A673 (cell line): ENCODE measurements at regions not wholly inside any gene's neighbourhood (a gene's known extent, or its start where the extent isn't known, plus 50 kb on each side); places are given as distances from the start of the nearest gene placed in this dataset.

Experiments used
- BruUV-seq: library from RNA; stranded (reverse); fragments of 400-500 nt; replicated peaks from 2 replicates; lab custom pipeline; 2021; lab: Mats Ljungman, UMichigan
- CTCF ChIA-PET: fragments of 300-600 bp; sonication (Branson Sonifier 250); formaldehyde crosslinking; loops from one replicate; lab custom pipeline; 2022; ENCODE audit warnings: antibody characterized with exemption; lab: Charles Lee
- POLR2A ChIA-PET: fragments of 300-600 bp; sonication (Branson Sonifier 250); formaldehyde crosslinking; loops from one replicate; lab custom pipeline; 2022; ENCODE audit warnings: antibody characterized with exemption; ENCODE audit not compliant: low non-redundant PET; lab: Charles Lee
- DNase-seq: peaks from one replicate; pipeline ENCODE4 v3.0.0-alpha.2; 2015; ENCODE audit warnings: low spot score
- H3K27ac ChIP-seq: fragments of 200-600 bp; sonication (generic); 2 replicates; pipeline ENCODE4 v1.5.1; 2016; ENCODE audit warnings: mixed run types, low read depth, mild to moderate bottlenecking, mixed read lengths, antibody characterized with exemption, low read length; ENCODE audit not compliant: poor library complexity, severe bottlenecking
- H3K27me3 ChIP-seq: fragments of 200-600 bp; sonication (generic); replicated peaks from 2 replicates; pipeline ENCODE4 v1.6.1; 2017; ENCODE audit warnings: mixed run types, low read depth, mild to moderate bottlenecking, mixed read lengths, antibody characterized with exemption, low read length; ENCODE audit not compliant: insufficient read depth, poor library complexity
- H3K36me3 ChIP-seq: fragments of 200-600 bp; sonication (generic); 2 replicates; pipeline ENCODE4 v1.6.1; 2016; ENCODE audit warnings: mixed run types, mild to moderate bottlenecking, mixed read lengths, antibody characterized with exemption, low read length; ENCODE audit not compliant: insufficient read depth, poor library complexity, severe bottlenecking
- H3K4me1 ChIP-seq: fragments of 200-600 bp; sonication (generic); 2 replicates; pipeline ENCODE4 v1.6.1; 2017; ENCODE audit warnings: mixed run types, mild to moderate bottlenecking, mixed read lengths, antibody characterized with exemption, low read length; ENCODE audit not compliant: insufficient read depth, poor library complexity, severe bottlenecking
- H3K4me3 ChIP-seq: fragments of 200-600 bp; sonication (generic); 2 replicates; pipeline ENCODE4 v1.5.1; 2016; ENCODE audit warnings: low read depth, mixed run types, mild to moderate bottlenecking, mixed read lengths, low read length; ENCODE audit not compliant: poor library complexity, severe bottlenecking
- H3K9me3 ChIP-seq: fragments of 200-600 bp; sonication (generic); 2 replicates; pipeline ENCODE4 v1.6.1; 2016; ENCODE audit warnings: mixed run types, low read depth, mild to moderate bottlenecking, mixed read lengths, antibody characterized with exemption, low read length; ENCODE audit not compliant: poor library complexity, severe bottlenecking
- CTCF ChIP-seq: fragments of 300-800, 200-600 bp; sonication (generic); conservative IDR thresholded peaks from 2 replicates; pipeline ENCODE4 v1.5.1; 2017; ENCODE audit warnings: low read depth, mild to moderate bottlenecking, antibody characterized with exemption, low read length, moderate library complexity, mixed read lengths
- EZH2 ChIP-seq: fragments of 200-600 bp; sonication (generic); IDR thresholded peaks from 2 replicates; pipeline ENCODE4 v1.6.1; 2017; ENCODE audit warnings: borderline replicate concordance, low read depth, mild to moderate bottlenecking, mixed read lengths, antibody characterized with exemption, low read length; ENCODE audit not compliant: poor library complexity, severe bottlenecking
- intact Hi-C: fragments of 100-400 bp; cut with micrococcal nuclease; formaldehyde crosslinking; loops from one replicate; pipeline ENCODE4 v1.10.0; 2022; ENCODE audit not compliant: unreplicated experiment

GRCh38 chr2:6103372-6103771 lies 411.2 kb downstream of the SOX11 start:
- Histone ChIP-seq H3K27me3 (no peaks in the 10 kb centered on the region), H3K27ac (no peak overlapping the region), H3K4me3 (no peak overlapping the region), H3K4me1 (no peaks in the 10 kb centered on the region), H3K9me3 (no peaks in the 10 kb centered on the region), H3K36me3 (no peaks in the 10 kb centered on the region)
- intact Hi-C loops: no loop called here
- ChIA-PET CTCF (no interaction called here), POLR2A (no interaction called here)
- TF ChIP-seq EZH2: no peak
- no peak for TF ChIP-seq CTCF
- no TSS peak for BruUV-seq
- DNase-seq: no peak

- no TSS peak for BruUV-seq
- peak; percentile 17 for DNase-seq
- no peaks in the 10 kb centered on the region for H3K4me1 ChIP-seq
- no peaks in the 10 kb centered on the region for H3K36me3 ChIP-seq
- no peaks in the 10 kb centered on the region for H3K27me3 ChIP-seq
- H3K9me3 ChIP-seq: no peaks in the 10 kb centered on the region
- TF ChIP-seq CTCF (peak; percentile 28; the same call in 1 of the 2 replicates), EZH2 (no peak)
- no peak overlapping the region for H3K27ac ChIP-seq
- intact Hi-C loops: no loop called here
- no peak overlapping the region for H3K4me3 ChIP-seq
- ChIA-PET POLR2A (no interaction called here), CTCF (no interaction called here)
Observed at GRCh38 chr2:6103949-6104348, 411.8 kb downstream of the SOX11 start.

GRCh38 chr2:6107290-6107689 lies 415.1 kb downstream of the SOX11 start:
- Histone ChIP-seq H3K4me3 (no peak overlapping the region), H3K4me1 (no peaks in the 10 kb centered on the region), H3K9me3 (no peaks in the 10 kb centered on the region), H3K36me3 (no peaks in the 10 kb centered on the region), H3K27me3 (no peaks in the 10 kb centered on the region), H3K27ac (no peak overlapping the region)
- ChIA-PET CTCF (no interaction called here), POLR2A (no interaction called here)
- no peak for DNase-seq
- intact Hi-C loops: no loop called here
- no TSS peak for BruUV-seq
- TF ChIP-seq EZH2 (no peak), CTCF (no peak)
